ENCODE measurements at regions not wholly inside any gene's neighbourhood (a gene's known extent, or its start where the extent isn't known, plus 50 kb on each side); places are given as distances from the start of the nearest gene placed in this dataset.

DNA sequence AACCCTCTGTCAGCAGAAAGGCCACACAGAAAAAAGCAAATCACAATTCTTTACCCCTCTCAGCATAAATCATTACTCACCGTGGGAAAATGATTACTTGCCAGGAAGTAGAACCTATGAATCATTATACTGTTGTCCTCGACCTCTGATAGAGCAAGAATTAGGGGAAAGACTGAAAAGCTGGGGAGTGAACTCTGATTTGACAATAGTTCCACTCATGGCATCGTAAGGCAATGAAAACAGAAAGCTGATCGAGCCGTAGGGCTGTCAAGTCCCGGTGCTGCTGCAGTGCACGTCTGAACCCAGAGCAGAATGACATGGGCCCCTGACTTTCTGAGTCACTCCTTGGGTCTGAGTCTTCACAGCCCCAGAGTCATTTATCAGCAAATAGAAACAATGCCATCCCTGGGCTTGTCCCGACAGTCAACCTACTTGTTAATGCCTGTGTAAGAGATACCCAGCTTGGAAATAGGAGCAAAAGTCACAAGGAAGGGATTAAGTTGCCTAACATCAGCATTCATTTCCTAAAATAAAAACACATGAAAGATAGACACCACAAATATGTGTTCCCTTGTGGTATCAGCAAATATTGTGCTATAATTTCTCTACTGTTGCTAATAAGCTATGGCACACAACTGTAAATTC is 224.8 kb upstream of the MARCKS start:
- TF ChIP-seq, protein P1, sequence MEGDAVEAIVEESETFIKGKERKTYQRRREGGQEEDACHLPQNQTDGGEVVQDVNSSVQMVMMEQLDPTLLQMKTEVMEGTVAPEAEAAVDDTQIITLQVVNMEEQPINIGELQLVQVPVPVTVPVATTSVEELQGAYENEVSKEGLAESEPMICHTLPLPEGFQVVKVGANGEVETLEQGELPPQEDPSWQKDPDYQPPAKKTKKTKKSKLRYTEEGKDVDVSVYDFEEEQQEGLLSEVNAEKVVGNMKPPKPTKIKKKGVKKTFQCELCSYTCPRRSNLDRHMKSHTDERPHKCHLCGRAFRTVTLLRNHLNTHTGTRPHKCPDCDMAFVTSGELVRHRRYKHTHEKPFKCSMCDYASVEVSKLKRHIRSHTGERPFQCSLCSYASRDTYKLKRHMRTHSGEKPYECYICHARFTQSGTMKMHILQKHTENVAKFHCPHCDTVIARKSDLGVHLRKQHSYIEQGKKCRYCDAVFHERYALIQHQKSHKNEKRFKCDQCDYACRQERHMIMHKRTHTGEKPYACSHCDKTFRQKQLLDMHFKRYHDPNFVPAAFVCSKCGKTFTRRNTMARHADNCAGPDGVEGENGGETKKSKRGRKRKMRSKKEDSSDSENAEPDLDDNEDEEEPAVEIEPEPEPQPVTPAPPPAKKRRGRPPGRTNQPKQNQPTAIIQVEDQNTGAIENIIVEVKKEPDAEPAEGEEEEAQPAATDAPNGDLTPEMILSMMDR (IDR thresholded peaks at IDR 0.05; ENCODE audit: low read length, missing control alignments), result no peak
- peak; percentile 96 for DNase-seq (ENCODE audit: low read depth)
- H3K4me3 ChIP-seq (replicated peaks; ENCODE audit: low read depth, low read length), result peak overlapping the region; percentile 47

DNA sequence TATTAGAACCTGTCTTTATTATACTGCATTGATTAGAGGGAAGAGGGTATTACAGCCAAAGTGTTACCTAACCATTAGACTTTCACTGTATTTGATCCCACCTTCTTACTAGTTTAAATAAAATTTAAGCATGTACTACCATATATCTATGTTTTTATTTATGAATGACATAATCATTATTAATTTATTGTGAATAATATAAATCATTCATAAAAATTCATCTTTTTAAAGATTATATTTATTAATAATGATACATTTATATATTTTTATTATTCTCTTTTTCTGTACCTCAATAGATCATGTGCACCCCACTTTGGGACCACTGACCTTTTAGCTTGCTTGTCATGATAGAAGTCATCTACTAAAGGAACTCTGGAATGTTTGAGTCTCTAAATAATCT is 223.5 kb upstream of the MARCKS start:
- DNase-seq (ENCODE audit: low read depth), result no peak
- TF ChIP-seq, protein P1 (IDR thresholded peaks at IDR 0.05; ENCODE audit: low read length, missing control alignments), result no peak

DNA sequence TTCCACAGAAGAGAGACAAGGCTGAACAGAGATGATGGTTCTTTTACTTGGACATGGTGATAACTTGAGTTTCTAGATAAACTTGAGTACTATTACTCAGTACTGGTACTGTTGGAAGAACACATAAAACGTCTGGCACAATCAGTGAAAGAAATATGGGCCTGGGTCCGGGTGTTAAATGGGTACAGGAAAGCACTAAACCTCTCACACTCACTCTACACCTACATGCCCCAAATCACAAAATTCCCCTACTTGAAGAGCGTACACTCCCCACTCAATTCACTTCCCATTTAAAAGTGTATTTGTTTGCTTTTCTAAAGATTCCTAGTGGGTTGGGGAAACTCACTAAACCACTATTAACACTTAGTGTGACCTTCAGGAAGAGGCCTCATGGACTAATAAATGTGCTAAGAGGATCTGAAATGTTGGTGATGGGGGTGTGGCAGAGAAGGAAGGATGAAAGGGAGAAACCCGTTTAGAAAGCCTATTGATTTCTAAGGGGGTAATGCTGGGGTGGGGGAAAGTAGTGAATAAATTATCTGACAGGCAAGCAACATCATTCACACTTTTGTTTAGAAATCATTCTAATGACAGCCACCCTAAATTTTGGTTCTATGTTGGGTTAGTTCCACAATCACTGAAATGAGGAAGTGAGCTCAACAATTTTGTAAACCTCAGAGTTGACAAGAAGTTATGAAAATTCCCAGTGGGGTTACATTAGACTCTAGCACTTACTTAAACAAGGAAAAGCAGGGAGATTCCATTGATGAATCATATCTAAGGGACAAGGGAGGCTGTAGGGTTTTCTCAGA is 222.6 kb upstream of the MARCKS start:
- TF ChIP-seq, protein P1 (IDR thresholded peaks at IDR 0.05; ENCODE audit: low read length, missing control alignments), result no peak
- no peak overlapping the region for H3K4me3 ChIP-seq (replicated peaks; ENCODE audit: low read depth, low read length)
- DNase-seq (ENCODE audit: low read depth), result peak; percentile 77

More for the DNA sequence above, 223.5 kb upstream of the MARCKS start:
- no peak overlapping the region for H3K4me3 ChIP-seq (replicated peaks; ENCODE audit: low read depth, low read length)

DNA sequence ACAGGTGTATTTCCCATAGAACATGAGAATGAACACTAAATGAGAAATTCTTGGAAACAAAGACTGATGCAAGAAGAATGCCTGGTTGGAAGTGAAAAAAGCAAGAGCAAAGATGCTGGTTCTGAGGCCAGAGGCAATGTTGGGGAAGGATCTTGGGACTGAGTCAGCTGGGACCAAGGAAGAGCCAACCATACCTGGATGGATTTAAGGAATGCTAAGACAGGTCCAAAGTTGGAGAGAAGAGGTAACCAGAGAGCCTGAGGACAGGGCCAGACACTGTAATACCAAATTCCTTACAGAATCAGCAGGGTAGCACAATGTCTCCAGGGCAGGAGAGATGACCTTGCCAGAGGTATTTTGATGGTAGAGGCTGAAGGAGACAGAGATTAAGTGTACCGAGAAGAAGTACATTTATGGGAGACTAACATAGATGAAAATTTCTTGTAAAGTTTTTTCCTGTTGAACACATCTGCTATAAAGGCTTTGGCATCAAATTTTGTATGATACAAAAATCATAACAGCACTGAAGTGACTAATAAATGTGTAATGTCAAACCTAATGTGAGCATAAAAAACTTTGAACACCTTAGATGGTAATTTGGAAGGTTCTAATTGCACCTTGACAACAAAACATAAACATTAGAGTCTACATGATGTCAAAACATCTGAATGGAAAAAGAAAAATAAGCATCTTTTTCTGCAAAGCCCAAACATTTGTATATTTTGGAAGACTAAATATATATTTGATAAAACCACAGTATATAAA is 221.7 kb upstream of the MARCKS start:
- TF ChIP-seq, protein P1 (IDR thresholded peaks at IDR 0.05; ENCODE audit: low read length, missing control alignments), result no peak
- DNase-seq (ENCODE audit: low read depth), result no peak
- H3K4me3 ChIP-seq (replicated peaks; ENCODE audit: low read depth, low read length), result no peak overlapping the region

DNA sequence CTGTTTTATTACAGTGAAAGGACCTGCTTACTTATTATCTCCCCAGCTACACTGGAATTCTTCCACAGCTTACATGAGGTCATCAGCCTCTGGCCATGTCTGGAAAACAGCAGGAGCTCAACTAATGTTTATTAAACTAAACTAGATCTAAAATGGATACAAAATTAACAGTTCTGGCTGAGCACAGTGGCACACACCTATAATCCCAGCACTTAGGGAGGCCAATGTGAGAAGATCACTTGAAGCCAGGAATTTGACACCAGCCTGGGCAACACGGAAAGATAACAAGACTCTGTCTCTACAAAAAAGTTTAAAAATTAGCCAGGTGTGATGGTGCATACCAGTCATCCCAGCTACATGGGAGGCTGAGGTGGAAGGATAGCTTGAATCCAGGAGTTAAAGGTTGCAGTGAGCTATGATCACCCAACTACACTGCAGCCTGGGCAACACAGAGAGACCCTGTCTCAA is 220.8 kb upstream of the MARCKS start:
- no peak for DNase-seq (ENCODE audit: low read depth)
- H3K4me3 ChIP-seq (replicated peaks; ENCODE audit: low read depth, low read length), result no peak overlapping the region
- TF ChIP-seq, protein P1 (IDR thresholded peaks at IDR 0.05; ENCODE audit: low read length, missing control alignments), result no peak

DNA sequence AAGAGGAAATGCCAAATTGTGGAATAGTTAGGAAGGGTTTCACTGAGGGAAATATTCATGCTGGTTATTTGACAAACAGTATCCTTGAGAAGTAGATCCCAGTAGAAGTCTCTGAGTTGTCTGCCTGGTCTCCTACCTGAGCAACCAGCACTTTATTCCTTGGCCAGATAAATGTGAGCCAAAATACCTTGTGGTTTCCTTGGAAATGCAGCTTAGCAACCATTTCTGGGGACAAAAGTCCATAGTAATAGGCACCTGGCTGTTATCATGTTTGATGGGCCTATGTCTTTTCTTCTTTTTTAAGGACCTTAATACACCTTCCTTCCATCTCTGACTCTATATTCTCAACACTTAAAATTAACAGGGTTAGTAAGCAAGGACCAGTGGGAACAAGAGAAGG is 217.1 kb upstream of the MARCKS start:
- no peak for DNase-seq (ENCODE audit: low read depth)

More for the DNA sequence above, 217.1 kb upstream of the MARCKS start:
- H3K4me3 ChIP-seq (replicated peaks; ENCODE audit: low read depth, low read length), result no peak overlapping the region
- TF ChIP-seq, protein P1 (IDR thresholded peaks at IDR 0.05; ENCODE audit: low read length, missing control alignments), result no peak
